ENCODE measurements at regions not wholly inside any gene's neighbourhood (a gene's known extent, or its start where the extent isn't known, plus 50 kb on each side); places are given as distances from the start of the nearest gene placed in this dataset.

DNA sequence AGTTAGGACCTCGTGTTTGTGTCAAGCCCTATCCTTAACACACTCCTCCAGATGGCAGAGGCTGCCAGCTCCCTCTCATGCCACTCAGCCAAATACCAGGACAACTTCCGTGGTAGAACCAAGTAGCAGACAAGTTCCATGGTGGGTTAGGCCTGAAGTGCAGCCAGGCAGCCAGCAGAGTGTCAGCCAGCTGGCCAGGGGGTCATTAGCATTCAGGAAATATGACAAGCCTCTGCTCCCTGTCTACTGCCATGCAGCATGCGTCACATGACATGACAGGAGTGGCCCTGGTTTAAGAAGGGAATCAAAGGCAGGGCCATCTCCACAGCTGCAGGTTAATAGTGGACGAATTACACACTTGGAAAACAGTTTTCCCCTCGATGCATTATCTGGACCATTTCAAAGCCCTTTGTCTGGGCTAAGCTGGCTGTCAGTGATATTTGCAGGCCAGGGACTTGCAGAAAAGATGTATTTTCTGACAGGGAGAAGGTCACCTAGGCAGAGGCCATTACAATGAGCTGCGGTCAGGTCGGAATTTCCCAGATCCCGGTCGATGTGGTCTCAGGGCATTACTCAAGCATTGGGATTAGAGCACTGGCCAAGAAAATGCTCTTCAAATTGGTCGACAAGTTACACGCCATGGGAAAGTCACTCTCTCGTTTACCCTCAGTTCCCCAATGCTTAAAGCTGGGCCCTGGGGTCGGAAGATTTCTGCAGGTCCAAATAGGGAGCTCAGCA lies 461.7 kb upstream of the CADM1 start:
- Mint-ChIP-seq H3K4me1 (ENCODE audit: unreplicated experiment) (no peaks in the 10 kb centered on the region), H3K27me3 (ENCODE audit: unreplicated experiment) (peaks cover 26% of the 10 kb centered on the region), H3K36me3 (ENCODE audit: unreplicated experiment) (no peaks in the 10 kb centered on the region), H3K4me3 (ENCODE audit: unreplicated experiment) (no peak overlapping the region), H3K27ac (ENCODE audit: unreplicated experiment) (no peak overlapping the region), H3K9me3 (ENCODE audit: unreplicated experiment) (peaks cover 13% of the 10 kb centered on the region)
- TF ChIP-seq, protein P1, sequence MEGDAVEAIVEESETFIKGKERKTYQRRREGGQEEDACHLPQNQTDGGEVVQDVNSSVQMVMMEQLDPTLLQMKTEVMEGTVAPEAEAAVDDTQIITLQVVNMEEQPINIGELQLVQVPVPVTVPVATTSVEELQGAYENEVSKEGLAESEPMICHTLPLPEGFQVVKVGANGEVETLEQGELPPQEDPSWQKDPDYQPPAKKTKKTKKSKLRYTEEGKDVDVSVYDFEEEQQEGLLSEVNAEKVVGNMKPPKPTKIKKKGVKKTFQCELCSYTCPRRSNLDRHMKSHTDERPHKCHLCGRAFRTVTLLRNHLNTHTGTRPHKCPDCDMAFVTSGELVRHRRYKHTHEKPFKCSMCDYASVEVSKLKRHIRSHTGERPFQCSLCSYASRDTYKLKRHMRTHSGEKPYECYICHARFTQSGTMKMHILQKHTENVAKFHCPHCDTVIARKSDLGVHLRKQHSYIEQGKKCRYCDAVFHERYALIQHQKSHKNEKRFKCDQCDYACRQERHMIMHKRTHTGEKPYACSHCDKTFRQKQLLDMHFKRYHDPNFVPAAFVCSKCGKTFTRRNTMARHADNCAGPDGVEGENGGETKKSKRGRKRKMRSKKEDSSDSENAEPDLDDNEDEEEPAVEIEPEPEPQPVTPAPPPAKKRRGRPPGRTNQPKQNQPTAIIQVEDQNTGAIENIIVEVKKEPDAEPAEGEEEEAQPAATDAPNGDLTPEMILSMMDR (IDR thresholded peaks at IDR 0.05), result no peak
- DNase-seq (ENCODE audit: extremely low spot score, unreplicated experiment), result no peak

DNA sequence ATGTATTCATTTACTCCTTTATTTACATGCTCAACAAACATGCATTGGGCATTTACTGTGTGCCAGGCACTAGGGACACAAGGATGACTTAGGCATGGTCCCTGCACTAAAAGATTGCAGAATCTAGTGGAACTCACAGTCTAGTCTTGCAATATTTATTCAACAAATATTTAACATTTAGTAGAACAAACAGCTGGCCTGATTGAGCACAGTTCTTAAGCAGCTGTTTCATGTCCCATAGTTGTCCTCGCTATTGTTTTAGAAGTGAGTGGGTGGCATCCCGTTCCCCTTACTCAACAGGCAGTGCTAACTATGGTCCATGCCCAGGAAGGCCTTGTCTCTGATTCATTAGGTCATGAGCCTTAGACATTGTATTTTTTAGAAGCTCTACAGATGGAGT lies 459.9 kb upstream of the CADM1 start:
- Mint-ChIP-seq H3K36me3 (ENCODE audit: unreplicated experiment) (no peaks in the 10 kb centered on the region), H3K27ac (ENCODE audit: unreplicated experiment) (no peak overlapping the region), H3K9me3 (ENCODE audit: unreplicated experiment) (peaks cover 5% of the 10 kb centered on the region), H3K4me1 (ENCODE audit: unreplicated experiment) (peaks cover 2% of the 10 kb centered on the region), H3K27me3 (ENCODE audit: unreplicated experiment) (peaks cover 33% of the 10 kb centered on the region), H3K4me3 (ENCODE audit: unreplicated experiment) (no peak overlapping the region)
- TF ChIP-seq, protein P1 (IDR thresholded peaks at IDR 0.05), result no peak
- DNase-seq (ENCODE audit: extremely low spot score, unreplicated experiment), result no peak

DNA sequence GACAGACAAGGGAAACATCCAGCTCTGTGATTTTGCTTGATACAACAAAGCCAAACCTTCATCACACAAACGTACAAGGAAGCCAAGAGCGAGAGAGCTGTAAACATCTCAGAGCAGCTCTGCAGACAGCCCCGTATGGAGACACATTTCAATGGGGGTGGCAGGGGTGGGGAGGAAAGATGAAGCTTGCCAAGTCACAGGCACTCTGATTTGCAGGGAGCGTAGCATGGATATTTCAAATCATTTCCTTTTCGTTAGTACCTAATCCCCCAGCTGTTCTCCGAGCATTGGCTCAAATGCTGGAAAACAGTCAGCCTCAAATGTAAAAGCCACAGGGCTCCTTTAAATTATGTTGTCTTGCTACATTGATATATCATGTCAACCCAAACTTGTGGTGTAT lies 458.9 kb upstream of the CADM1 start:
- Mint-ChIP-seq H3K4me1 (ENCODE audit: unreplicated experiment) (peaks cover 3% of the 10 kb centered on the region), H3K27me3 (ENCODE audit: unreplicated experiment) (peaks cover 36% of the 10 kb centered on the region), H3K36me3 (ENCODE audit: unreplicated experiment) (no peaks in the 10 kb centered on the region), H3K27ac (ENCODE audit: unreplicated experiment) (no peak overlapping the region), H3K4me3 (ENCODE audit: unreplicated experiment) (no peak overlapping the region), H3K9me3 (ENCODE audit: unreplicated experiment) (peaks cover 3% of the 10 kb centered on the region)
- DNase-seq (ENCODE audit: extremely low spot score, unreplicated experiment), result no peak
- TF ChIP-seq, protein P1 (IDR thresholded peaks at IDR 0.05), result no peak

DNA sequence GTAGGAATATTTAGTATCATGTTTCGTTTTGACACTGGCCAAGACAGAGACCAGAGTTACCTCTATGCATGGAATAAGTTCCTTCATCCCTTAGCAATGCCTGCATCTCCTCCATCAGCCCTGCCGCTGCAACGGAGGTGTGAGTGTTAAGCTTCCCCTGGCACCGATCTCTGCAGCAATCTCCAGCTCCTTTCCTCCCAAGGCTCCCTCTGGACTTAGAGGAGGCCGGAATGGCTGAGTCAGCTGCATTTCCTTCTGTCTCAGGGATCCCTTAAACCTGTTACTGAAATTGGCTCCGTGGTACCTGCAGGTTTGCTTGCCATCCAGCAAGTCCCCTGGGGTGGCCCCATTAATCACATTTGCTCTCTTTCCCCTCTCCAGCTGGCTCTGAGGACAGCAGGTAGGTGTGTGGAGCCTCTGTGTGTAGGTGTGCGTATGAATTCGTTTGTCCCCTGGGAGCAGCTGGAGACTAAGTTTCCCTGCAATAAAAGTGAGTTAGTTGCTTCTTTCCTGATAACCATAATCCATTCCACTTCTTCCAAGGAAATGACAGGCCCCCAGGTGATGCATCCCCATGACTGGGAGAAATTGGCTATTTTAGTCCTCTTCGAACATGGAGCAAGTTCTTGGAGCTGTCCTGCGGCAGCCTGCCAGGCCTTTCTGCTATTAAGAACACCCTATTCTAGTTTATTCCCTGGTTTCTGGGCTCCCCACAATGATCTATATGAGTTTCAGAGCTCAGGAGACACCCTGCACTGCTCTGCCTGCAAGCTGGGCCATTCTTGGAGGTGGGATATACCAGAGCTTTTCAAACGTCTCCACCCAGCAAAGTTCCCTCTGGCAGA lies 457.2 kb upstream of the CADM1 start:
- H3K27me3 Mint-ChIP-seq (ENCODE audit: unreplicated experiment), result peaks cover 33% of the 10 kb centered on the region
- H3K4me3 Mint-ChIP-seq (ENCODE audit: unreplicated experiment), result no peak overlapping the region
- TF ChIP-seq, protein P1 (IDR thresholded peaks at IDR 0.05), result no peak
- no peaks in the 10 kb centered on the region for H3K9me3 Mint-ChIP-seq (ENCODE audit: unreplicated experiment)
- no peaks in the 10 kb centered on the region for H3K36me3 Mint-ChIP-seq (ENCODE audit: unreplicated experiment)
- no peak overlapping the region for H3K27ac Mint-ChIP-seq (ENCODE audit: unreplicated experiment)
- peaks cover 3% of the 10 kb centered on the region for H3K4me1 Mint-ChIP-seq (ENCODE audit: unreplicated experiment)
- DNase-seq (ENCODE audit: extremely low spot score, unreplicated experiment), result no peak

DNA sequence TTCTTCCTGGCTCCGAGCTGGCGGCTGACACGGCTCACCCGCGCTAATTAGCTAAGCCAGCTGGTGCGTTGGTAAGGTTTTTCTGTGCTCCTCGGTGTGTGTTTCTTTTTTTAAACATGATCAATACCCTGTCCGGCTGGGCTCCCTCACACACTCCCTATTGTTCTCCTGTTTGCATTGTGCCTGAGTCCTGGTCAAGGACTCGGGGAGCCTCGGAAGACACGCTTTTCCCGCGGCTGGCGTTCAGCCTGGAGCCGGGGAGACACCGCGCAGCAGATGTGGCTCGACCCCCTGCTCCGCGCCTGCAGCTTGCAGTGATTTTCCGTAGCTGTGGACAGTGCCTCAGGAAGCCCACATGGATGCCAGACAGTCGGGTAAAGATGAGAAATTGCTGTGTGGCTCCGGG lies 454.9 kb upstream of the CADM1 start:
- TF ChIP-seq, protein P1 (IDR thresholded peaks at IDR 0.05), result no peak
- H3K9me3 Mint-ChIP-seq (ENCODE audit: unreplicated experiment), result no peaks in the 10 kb centered on the region
- peaks cover 33% of the 10 kb centered on the region for H3K27me3 Mint-ChIP-seq (ENCODE audit: unreplicated experiment)
- no peak overlapping the region for H3K4me3 Mint-ChIP-seq (ENCODE audit: unreplicated experiment)
- no peak overlapping the region for H3K27ac Mint-ChIP-seq (ENCODE audit: unreplicated experiment)
- H3K36me3 Mint-ChIP-seq (ENCODE audit: unreplicated experiment), result no peaks in the 10 kb centered on the region
- DNase-seq (ENCODE audit: extremely low spot score, unreplicated experiment), result no peak
- peaks cover 3% of the 10 kb centered on the region for H3K4me1 Mint-ChIP-seq (ENCODE audit: unreplicated experiment)
